Epithelial cell of proximal tubule (primary cell): ENCODE measurements at regions not wholly inside any gene's neighbourhood (a gene's known extent, or its start where the extent isn't known, plus 50 kb on each side); places are given as distances from the start of the nearest gene placed in this dataset.

Experiments used
- DNase-seq: peaks from one replicate; pipeline ENCODE4 v3.0.0-alpha.2; 2011; ENCODE audit warnings: low read depth
- H3K4me3 ChIP-seq: 2 replicates; pipeline ENCODE4 v1.5.1; 2011; ENCODE audit warnings: low read depth, mild to moderate bottlenecking, low read length
- CTCF ChIP-seq: conservative IDR thresholded peaks from 2 replicates; pipeline ENCODE4 v1.5.1; 2012; ENCODE audit warnings: low read depth, mild to moderate bottlenecking, low read length

- H3K4me3 ChIP-seq = no peak overlapping the region
- no peak for DNase-seq
- TF ChIP-seq CTCF = no peak
Observed at GRCh38 chr3:194748225-194748624, 62.5 kb downstream of the FAM43A start.

DNA sequence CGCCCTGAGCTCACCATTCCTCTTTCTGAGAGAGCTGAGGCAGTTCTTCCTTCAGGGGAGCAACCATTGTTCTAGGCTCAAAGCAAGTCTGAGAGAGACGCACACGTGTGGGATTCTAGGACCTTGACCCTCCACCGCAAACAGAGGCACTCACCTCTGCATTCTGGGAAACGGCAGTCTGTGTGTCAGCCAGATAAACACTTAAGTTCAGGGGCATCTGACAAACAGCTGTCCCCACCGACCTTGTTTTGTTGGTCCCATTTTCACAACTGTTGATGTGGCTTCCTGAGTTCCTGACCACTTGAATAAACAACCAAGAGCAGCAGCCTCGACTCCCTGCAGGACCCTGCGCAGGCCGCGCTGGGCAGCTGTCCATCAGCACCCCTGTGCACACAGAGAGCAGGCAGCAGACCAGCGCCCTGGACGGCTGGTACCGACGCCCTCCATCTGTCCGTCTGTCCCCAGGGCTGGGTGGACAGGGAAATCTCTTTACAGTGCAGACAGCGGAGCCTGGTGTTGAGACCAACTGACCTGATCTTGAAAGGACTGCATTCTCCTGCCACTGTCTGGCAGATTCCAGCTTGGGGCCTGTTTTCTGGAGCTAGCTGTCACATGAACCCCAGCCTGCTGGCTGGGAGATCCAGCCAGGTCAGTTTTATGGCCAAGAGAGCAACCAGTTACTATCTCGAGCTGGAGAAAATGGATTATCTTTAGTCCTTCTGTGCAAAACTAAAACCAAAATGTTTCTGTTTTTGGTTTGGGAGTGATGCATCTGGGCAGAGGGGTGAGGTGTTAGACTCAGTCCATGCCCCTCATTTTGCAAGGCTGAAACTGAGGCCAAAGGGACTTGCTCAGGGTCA lies 64.2 kb downstream of the FAM43A start:
- no peak for TF ChIP-seq CTCF
- no peak overlapping the region for H3K4me3 ChIP-seq
- no peak for DNase-seq

GRCh38 chr3:194750491-194750828 lies 64.8 kb downstream of the FAM43A start:
- no peak for TF ChIP-seq CTCF
- H3K4me3 ChIP-seq = no peak overlapping the region
- DNase-seq = no peak

- H3K4me3 ChIP-seq = no peak overlapping the region
- DNase-seq = no peak
- TF ChIP-seq CTCF = no peak
Observed at GRCh38 chr3:194755671-194756459, 70.2 kb downstream of the FAM43A start.

GRCh38 chr3:194756460-194756779 lies 70.7 kb downstream of the FAM43A start:
- H3K4me3 ChIP-seq = no peak overlapping the region
- no peak for TF ChIP-seq CTCF
- DNase-seq = no peak

DNA sequence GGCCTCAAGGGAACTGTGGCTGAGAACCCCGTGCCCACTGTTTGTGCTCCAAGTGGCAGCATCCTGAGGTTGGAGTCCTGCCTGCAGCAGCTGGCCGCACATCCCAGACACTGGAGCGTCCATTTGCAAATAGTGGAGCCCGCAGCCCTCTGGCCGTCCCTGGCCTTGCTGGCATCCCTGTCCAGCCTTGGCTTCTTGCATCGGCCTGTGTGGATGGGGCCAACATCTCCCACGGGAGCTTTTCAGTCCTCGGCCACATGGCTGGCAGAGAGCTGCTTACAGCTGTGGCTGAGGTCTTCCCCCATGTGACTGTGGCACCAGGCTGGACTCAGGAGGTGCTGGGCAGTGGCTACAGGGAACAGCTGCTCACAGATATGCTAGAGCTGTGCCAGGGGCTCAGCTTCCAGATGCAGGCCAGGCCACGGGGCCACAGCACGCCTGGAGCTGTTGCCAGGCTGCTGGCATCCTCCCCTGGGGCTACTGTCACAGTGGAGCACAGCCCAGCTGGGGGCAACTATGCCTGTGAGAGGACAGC lies 71.2 kb downstream of the FAM43A start:
- no peak for TF ChIP-seq CTCF
- DNase-seq = no peak
- H3K4me3 ChIP-seq = no peak overlapping the region
